Tibial nerve (tissue), 3 donors: ENCODE measurements at regions not wholly inside any gene's neighbourhood (a gene's known extent, or its start where the extent isn't known, plus 50 kb on each side); places are given as distances from the start of the nearest gene placed in this dataset.

Experiments used
- POLR2A ChIP-seq, 2 donors: fragments of 450-650 bp; IDR thresholded peaks; one replicate each; pipeline ENCODE4 v1.6.1; 2017; ENCODE audit warnings: antibody characterized with exemption in 2 of 2, mild to moderate bottlenecking in 2 of 2, moderate library complexity in 2 of 2
- TF ChIP-seq, protein P1 (sequence below), 5 experiments: fragments of 200-600 bp in 3 of 5; fragments of 450-650 bp in 2 of 5; sonication (generic) in 3 of 5; IDR thresholded peaks; one replicate each; pipeline ENCODE4 v1.5.1; 2016 to 2019; ENCODE audit warnings: antibody characterized with exemption in 5 of 5, mild to moderate bottlenecking in 3 of 5, moderate library complexity in 2 of 5

DNA sequence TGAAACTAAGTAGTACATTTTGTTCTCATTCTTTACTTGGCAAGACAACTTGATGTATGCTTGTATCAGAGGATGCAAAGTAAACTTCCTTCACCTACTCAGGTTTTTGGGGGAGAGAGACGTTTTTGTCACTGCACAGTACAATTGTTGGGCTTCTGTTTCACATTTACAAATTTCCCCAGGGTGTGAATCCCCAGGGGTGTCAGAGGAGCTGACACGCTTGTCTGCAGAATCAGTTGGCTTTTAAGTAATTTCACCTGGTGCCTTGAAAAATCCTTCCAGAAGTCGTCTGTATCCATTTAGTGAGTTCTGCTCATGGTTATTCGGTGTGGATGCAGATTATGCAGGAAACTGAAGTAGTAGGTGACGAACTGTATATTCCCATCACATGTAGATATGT, 1227.7 kb upstream of the CELF2 start:
- TF ChIP-seq, protein P1, sequence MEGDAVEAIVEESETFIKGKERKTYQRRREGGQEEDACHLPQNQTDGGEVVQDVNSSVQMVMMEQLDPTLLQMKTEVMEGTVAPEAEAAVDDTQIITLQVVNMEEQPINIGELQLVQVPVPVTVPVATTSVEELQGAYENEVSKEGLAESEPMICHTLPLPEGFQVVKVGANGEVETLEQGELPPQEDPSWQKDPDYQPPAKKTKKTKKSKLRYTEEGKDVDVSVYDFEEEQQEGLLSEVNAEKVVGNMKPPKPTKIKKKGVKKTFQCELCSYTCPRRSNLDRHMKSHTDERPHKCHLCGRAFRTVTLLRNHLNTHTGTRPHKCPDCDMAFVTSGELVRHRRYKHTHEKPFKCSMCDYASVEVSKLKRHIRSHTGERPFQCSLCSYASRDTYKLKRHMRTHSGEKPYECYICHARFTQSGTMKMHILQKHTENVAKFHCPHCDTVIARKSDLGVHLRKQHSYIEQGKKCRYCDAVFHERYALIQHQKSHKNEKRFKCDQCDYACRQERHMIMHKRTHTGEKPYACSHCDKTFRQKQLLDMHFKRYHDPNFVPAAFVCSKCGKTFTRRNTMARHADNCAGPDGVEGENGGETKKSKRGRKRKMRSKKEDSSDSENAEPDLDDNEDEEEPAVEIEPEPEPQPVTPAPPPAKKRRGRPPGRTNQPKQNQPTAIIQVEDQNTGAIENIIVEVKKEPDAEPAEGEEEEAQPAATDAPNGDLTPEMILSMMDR (IDR thresholded peaks at IDR 0.05) = no peak
- no peak for TF ChIP-seq POLR2A (IDR thresholded peaks at IDR 0.05)
